MCF 10A (cell line): ENCODE measurements at regions not wholly inside any gene's neighbourhood (a gene's known extent, or its start where the extent isn't known, plus 50 kb on each side); places are given as distances from the start of the nearest gene placed in this dataset.
"Not testable (repeated sequence)": the region's sequence is repeated elsewhere in the genome, so short reads cannot be mapped to it uniquely, and the experiment has no call there.

Experiments
- BruUV-seq: library from RNA; stranded (reverse); fragments of 400-500 nt; replicated peaks from 2 replicates; lab custom pipeline; 2021; lab: Mats Ljungman, UMichigan
- CTCF ChIA-PET: fragments of 300-600 bp; sonication (Branson Sonifier 250); formaldehyde crosslinking; extraction: SDS; loops from one replicate; lab custom pipeline; 2021; ENCODE audit warnings: antibody characterized with exemption, inconsistent platforms; lab: Yijun Ruan, JAX
- POLR2A ChIA-PET: fragments of 300-600, 350-650 bp; sonication (Branson Sonifier 250); formaldehyde crosslinking; extraction: SDS; loops from one replicate; lab custom pipeline; 2020; ENCODE audit warnings: antibody characterized with exemption, inconsistent platforms; lab: Yijun Ruan, JAX
- DNase-seq: peaks from one replicate; pipeline ENCODE4 v3.0.0-alpha.2; 2018; ENCODE audit not compliant: unreplicated experiment
- H3K27ac Mint-ChIP-seq: one replicate; pipeline ENCODE4 v1.8.0; 2022; ENCODE audit warnings: mild to moderate bottlenecking, low read depth, mixed read lengths; ENCODE audit not compliant: unreplicated experiment
- H3K27me3 Mint-ChIP-seq: one replicate; pipeline ENCODE4 v1.8.0; 2022; ENCODE audit warnings: mixed read lengths; ENCODE audit not compliant: insufficient read depth, unreplicated experiment
- H3K36me3 Mint-ChIP-seq: one replicate; pipeline ENCODE4 v1.8.0; 2022; ENCODE audit warnings: mild to moderate bottlenecking, moderate library complexity, mixed read lengths; ENCODE audit not compliant: insufficient read depth, unreplicated experiment
- H3K4me1 Mint-ChIP-seq: one replicate; pipeline ENCODE4 v1.8.0; 2022; ENCODE audit warnings: mixed read lengths; ENCODE audit not compliant: insufficient read depth, unreplicated experiment
- H3K4me3 Mint-ChIP-seq: one replicate; pipeline ENCODE4 v1.8.0; 2022; ENCODE audit warnings: mild to moderate bottlenecking, moderate library complexity, mixed read lengths; ENCODE audit not compliant: unreplicated experiment
- H3K9me3 Mint-ChIP-seq: one replicate; pipeline ENCODE4 v1.8.0; 2022; ENCODE audit warnings: mixed read lengths; ENCODE audit not compliant: unreplicated experiment
- CTCF ChIP-seq: fragments of 200-600 bp; IDR thresholded peaks from one replicate; pipeline ENCODE4 v1.8.0; 2022; ENCODE audit warnings: antibody characterized with exemption, mild to moderate bottlenecking; ENCODE audit not compliant: unreplicated experiment
- intact Hi-C: fragments of 100-400 bp; cut with micrococcal nuclease; formaldehyde crosslinking; loops from 2 replicates; pipeline ENCODE4 v1.14.1; 2022

GRCh38 chr20:55522296-55522815 lies 483.0 kb downstream of the CBLN4 start:
- ChIA-PET CTCF (interaction anchor here (0.7 kb wide), 1 partner anchor 31 kb away, joined by 3 read pairs; no protein-coding TSS in a partner anchor), POLR2A (no interaction called here)
- intact Hi-C loops, result no loop called here
- H3K9me3 Mint-ChIP-seq, result peaks cover 17% of the 10 kb centered on the region
- no peak overlapping the region for H3K27ac Mint-ChIP-seq
- no peaks in the 10 kb centered on the region for H3K27me3 Mint-ChIP-seq
- no peak overlapping the region for H3K4me3 Mint-ChIP-seq
- no peak for DNase-seq
- TF ChIP-seq CTCF, result no peak
- BruUV-seq, result no TSS peak
- H3K4me1 Mint-ChIP-seq, result no peaks in the 10 kb centered on the region
- peaks cover 6% of the 10 kb centered on the region for H3K36me3 Mint-ChIP-seq

- intact Hi-C loops, H3K4me1 Mint-ChIP-seq, DNase-seq, BruUV-seq, H3K4me3 Mint-ChIP-seq, H3K36me3 Mint-ChIP-seq, H3K27me3 Mint-ChIP-seq, POLR2A ChIA-PET, H3K27ac Mint-ChIP-seq: not testable (repeated sequence)
- H3K9me3 Mint-ChIP-seq, result peaks cover 18% of the 10 kb centered on the region
- CTCF ChIA-PET, result interaction anchor here (1.0 kb wide), 1 partner anchor 868 kb away, joined by 3 read pairs; no protein-coding TSS in a partner anchor
Measured at GRCh38 chr20:55517584-55517983, 487.7 kb downstream of the CBLN4 start.

- no peaks in the 10 kb centered on the region for H3K27me3 Mint-ChIP-seq
- H3K9me3 Mint-ChIP-seq, result peaks cover 15% of the 10 kb centered on the region
- no peak overlapping the region for H3K4me3 Mint-ChIP-seq
- CTCF ChIA-PET, result interaction anchor here (0.7 kb wide), 1 partner anchor 834 kb away, joined by 3 read pairs; no protein-coding TSS in a partner anchor
- H3K4me1 Mint-ChIP-seq, result no peaks in the 10 kb centered on the region
- TF ChIP-seq CTCF, result no peak
- POLR2A ChIA-PET, result interaction anchor here (0.7 kb wide), 1 partner anchor 15 kb away, joined by 6 read pairs; no protein-coding TSS in a partner anchor
- no peaks in the 10 kb centered on the region for H3K36me3 Mint-ChIP-seq
- H3K27ac Mint-ChIP-seq, result no peak overlapping the region
- intact Hi-C loops, result no loop called here
- DNase-seq, result peak; percentile 3
- no TSS peak for BruUV-seq
Measured at GRCh38 chr20:55515832-55516231, 489.5 kb downstream of the CBLN4 start.

- no peak for TF ChIP-seq CTCF
- ChIA-PET POLR2A (no interaction called here), CTCF (interaction anchor here (0.8 kb wide), 1 partner anchor 9 kb away, joined by 4 read pairs; no protein-coding TSS in a partner anchor)
- no TSS peak for BruUV-seq
- Mint-ChIP-seq H3K27me3 (no peaks in the 10 kb centered on the region), H3K4me1 (no peaks in the 10 kb centered on the region), H3K4me3 (no peak overlapping the region), H3K27ac (no peak overlapping the region), H3K36me3 (no peaks in the 10 kb centered on the region), H3K9me3 (peaks cover 15% of the 10 kb centered on the region)
- intact Hi-C loops, result no loop called here
- peak; percentile 22 for DNase-seq
Measured at GRCh38 chr20:55514531-55514930, 490.8 kb downstream of the CBLN4 start.
